BJ (cell line): ENCODE measurements at regions not wholly inside any gene's neighbourhood (a gene's known extent, or its start where the extent isn't known, plus 50 kb on each side); places are given as distances from the start of the nearest gene placed in this dataset.

Experiments
- CTCF ChIA-PET: fragments of 350-600 bp; formaldehyde crosslinking; extraction: SDS; loops from one replicate; lab custom pipeline; 2021; ENCODE audit warnings: antibody characterized with exemption, inconsistent platforms; lab: Yijun Ruan, JAX
- POLR2A ChIA-PET: fragments of 300-600 bp; sonication (Branson Sonifier 250); formaldehyde crosslinking; extraction: SDS; loops from one replicate; lab custom pipeline; 2021; ENCODE audit warnings: antibody characterized with exemption; lab: Charles Lee
- DNase-seq: peaks from one replicate; pipeline ENCODE4 v3.0.0-alpha.2; 2011; ENCODE audit warnings: low read depth
- H3K27me3 ChIP-seq: 2 replicates; pipeline ENCODE4 v1.6.0; 2011; ENCODE audit warnings: low read length; ENCODE audit not compliant: control insufficient read depth, insufficient read depth
- H3K36me3 ChIP-seq: 2 replicates; pipeline ENCODE4 v1.5.1; 2011; ENCODE audit warnings: low read length; ENCODE audit not compliant: control insufficient read depth, insufficient read depth
- H3K4me3 ChIP-seq: 2 replicates; pipeline ENCODE4 v1.5.1; 2011; ENCODE audit warnings: low read depth, mild to moderate bottlenecking, control low read depth, low read length
- TF ChIP-seq, protein P1 (sequence below): IDR thresholded peaks from 2 replicates; pipeline ENCODE4 v1.5.1; 2011; ENCODE audit warnings: low read depth, mild to moderate bottlenecking, control low read depth, inconsistent platforms, low read length, moderate library complexity; ENCODE audit not compliant: insufficient read depth

DNA sequence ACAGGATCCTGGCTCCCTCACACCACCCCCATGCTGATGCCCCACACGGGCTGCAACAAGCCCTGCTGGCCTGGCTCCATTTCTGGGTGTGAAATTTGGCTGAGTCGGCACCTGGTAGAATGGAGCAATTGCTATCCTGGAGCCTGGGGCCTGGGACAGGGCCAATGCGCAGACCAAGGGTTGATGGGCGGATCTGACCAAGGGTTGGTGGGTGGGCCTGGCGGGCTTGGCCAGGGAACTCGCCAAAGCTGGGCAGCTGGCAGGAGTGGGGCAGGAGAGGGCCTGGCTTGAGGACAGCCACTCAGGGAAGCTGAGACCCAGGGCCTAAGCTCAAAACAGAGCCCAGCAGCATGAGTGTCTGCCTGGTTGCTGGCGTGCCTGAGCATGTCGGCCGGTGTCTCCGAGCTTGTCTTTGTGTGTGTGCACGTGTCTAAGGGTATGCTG is 70.9 kb upstream of the POU3F1 start:
- no peak for DNase-seq
- TF ChIP-seq, protein P1, sequence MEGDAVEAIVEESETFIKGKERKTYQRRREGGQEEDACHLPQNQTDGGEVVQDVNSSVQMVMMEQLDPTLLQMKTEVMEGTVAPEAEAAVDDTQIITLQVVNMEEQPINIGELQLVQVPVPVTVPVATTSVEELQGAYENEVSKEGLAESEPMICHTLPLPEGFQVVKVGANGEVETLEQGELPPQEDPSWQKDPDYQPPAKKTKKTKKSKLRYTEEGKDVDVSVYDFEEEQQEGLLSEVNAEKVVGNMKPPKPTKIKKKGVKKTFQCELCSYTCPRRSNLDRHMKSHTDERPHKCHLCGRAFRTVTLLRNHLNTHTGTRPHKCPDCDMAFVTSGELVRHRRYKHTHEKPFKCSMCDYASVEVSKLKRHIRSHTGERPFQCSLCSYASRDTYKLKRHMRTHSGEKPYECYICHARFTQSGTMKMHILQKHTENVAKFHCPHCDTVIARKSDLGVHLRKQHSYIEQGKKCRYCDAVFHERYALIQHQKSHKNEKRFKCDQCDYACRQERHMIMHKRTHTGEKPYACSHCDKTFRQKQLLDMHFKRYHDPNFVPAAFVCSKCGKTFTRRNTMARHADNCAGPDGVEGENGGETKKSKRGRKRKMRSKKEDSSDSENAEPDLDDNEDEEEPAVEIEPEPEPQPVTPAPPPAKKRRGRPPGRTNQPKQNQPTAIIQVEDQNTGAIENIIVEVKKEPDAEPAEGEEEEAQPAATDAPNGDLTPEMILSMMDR, result no peak
- CTCF ChIA-PET, result interaction anchor here (0.6 to 1.2 kb wide), 2 partner anchors 12 to 21 kb away, joined by 3 read pairs; no protein-coding TSS in a partner anchor
- Histone ChIP-seq H3K4me3 (no peak overlapping the region), H3K36me3 (no peaks in the 10 kb centered on the region), H3K27me3 (no peaks in the 10 kb centered on the region)
- POLR2A ChIA-PET, result no interaction called here

GRCh38 chr1:38115682-38116202 is 69.1 kb upstream of the POU3F1 start:
- TF ChIP-seq, protein P1, result no peak
- no peak for DNase-seq
- ChIA-PET POLR2A (no interaction called here), CTCF (no interaction called here)
- no peak overlapping the region for H3K4me3 ChIP-seq
- no peaks in the 10 kb centered on the region for H3K27me3 ChIP-seq
- no peaks in the 10 kb centered on the region for H3K36me3 ChIP-seq

GRCh38 chr1:38115226-38115625 is 68.6 kb upstream of the POU3F1 start:
- TF ChIP-seq, protein P1, result no peak
- ChIA-PET POLR2A (no interaction called here), CTCF (no interaction called here)
- Histone ChIP-seq H3K4me3 (no peak overlapping the region), H3K27me3 (no peaks in the 10 kb centered on the region), H3K36me3 (no peaks in the 10 kb centered on the region)
- no peak for DNase-seq

DNA sequence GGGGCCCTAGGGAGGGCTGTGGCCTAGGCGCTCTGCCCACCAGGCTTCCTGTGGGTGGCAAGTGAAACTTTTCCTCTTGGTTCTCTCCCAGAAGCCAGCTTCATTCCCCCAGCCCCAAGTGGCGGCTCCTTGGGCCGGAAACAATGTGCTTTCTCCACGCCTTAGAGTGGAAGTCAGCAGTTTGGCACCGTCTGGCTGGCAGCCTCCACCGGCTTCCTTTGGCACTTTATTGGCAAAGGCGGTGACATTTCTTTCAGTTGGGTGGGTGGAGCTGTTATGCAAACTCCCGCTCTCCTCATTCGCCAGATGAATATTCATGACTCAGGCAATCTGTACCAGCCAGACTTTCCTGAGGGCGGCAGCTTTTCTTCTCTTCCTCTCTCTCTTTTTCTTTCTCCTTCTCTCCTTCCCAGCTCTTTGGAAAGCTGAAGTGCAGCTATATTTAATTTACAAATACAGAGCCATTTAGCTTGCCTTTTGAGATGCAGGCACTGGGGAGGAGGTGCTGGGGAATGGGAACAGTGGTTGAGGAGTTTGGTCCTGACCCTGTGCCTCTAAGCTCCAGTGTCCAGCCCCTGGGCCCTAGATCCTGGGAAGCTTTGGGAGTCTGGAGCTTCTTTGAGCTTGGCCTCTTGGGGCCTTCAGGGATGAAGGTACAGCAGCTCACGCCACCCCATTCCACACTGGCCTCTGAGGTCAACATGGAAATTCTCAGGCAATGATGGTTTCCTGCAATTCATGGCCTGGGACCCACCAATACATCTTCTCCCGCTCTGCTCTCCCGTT is 67.8 kb upstream of the POU3F1 start:
- no peaks in the 10 kb centered on the region for H3K27me3 ChIP-seq
- H3K4me3 ChIP-seq, result no peak overlapping the region
- no peaks in the 10 kb centered on the region for H3K36me3 ChIP-seq
- TF ChIP-seq, protein P1, result no peak
- no peak for DNase-seq
- CTCF ChIA-PET, result interaction anchor here (1.3 kb wide), 1 partner anchor 24 kb away, joined by 5 read pairs; no protein-coding TSS in a partner anchor
- POLR2A ChIA-PET, result no interaction called here

- ChIA-PET CTCF (interaction anchor here (1.2 to 1.3 kb wide), 2 partner anchors 16 to 25 kb away, joined by 3 to 5 read pairs; no protein-coding TSS in a partner anchor), POLR2A (no interaction called here)
- H3K4me3 ChIP-seq, result no peak overlapping the region
- TF ChIP-seq, protein P1, result no peak
- no peaks in the 10 kb centered on the region for H3K27me3 ChIP-seq
- DNase-seq, result no peak
- H3K36me3 ChIP-seq, result no peaks in the 10 kb centered on the region
Measured at GRCh38 chr1:38113159-38113666, 66.6 kb upstream of the POU3F1 start.
